HG02623 (cell line): ENCODE measurements at regions not wholly inside any gene's neighbourhood (a gene's known extent, or its start where the extent isn't known, plus 50 kb on each side); places are given as distances from the start of the nearest gene placed in this dataset.

Source experiments
- ATAC-seq: cut with Tn5 transposase; IDR thresholded peaks from one replicate; pipeline ENCODE4 v1.9.1; 2021; ENCODE audit warnings: moderate library complexity; ENCODE audit not compliant: unreplicated experiment

DNA sequence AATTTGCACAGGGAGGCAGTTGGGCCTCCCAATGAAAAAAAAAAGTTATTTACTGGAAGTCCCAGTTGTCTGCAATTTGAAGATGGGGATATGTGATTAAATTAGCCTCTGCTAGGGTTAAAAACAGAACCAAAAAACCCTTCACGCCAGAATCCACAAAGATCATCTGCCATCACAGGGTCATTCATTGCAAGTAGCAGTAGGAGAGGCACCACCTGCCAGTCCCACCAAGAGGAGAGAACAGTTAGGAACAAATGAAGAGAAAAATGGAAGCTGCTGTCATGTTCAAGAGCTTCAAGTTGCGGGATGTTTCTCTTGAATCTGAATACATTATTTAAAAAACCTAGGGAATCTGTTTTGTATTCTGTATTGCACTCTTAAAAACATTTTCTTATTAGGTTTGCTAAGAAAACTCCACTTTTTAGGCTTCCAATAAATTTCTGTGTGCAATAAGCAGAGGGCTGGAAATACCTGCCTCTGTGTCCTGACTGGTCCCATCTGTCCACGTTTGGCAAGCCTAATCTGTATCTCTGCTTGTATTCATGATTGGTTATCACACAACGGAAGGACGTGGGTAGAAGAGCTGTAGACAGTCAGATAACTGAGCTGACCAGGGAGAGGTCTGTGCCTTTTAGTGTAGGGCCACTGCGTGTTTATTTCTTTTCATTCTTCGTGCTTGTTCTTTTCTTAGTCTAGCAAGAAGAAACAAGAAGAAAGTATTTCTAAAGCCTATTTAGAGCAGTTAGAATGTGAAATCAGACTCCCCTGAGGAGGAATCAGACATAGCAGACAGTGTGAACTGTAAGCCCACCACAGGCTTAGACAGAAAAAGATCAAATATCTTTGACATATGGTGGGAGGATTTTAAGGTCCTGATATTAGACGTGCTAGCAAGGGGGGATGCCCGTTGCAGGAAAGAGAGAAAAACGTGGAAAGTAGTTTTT lies 630.6 kb upstream of the SEMA6A start:
- no peak for ATAC-seq

DNA sequence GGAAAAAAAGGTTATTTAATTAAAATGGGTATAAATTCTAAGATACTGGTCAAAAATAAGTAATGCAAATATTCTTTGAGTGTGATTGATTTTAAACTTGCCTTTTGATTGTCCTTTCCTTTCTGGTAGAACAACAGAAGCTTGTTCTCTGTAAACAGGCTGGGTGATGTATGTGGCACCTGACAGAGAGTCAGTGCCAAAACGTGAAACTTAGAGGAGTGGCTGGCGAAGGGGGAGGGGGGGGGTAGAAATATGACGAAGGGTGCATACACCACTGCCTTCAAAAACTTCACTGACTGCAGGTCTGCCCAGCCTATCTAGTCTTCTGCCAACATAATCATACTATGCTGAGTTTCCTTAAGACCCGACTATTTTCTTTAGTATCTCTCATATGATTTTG lies 629.8 kb upstream of the SEMA6A start:
- ATAC-seq = no peak

DNA sequence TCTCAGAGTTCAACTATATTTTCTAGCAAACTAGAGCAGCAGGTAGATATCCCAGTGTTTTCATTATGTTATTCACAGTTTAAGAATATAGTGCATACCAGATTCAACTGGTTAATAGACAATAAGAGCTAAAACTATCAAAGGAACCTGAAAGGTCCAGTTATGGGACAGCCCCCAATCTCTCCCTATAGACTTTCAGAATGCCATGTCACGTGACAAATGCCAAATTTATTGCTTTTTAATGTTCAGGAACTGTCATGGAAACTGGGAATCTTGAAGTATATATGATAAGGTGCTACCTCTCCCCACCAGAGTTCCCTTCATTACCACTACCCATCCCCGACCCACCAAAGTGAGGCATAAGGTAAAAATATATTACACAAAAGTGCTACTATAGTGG lies 629.0 kb upstream of the SEMA6A start:
- no peak for ATAC-seq

DNA sequence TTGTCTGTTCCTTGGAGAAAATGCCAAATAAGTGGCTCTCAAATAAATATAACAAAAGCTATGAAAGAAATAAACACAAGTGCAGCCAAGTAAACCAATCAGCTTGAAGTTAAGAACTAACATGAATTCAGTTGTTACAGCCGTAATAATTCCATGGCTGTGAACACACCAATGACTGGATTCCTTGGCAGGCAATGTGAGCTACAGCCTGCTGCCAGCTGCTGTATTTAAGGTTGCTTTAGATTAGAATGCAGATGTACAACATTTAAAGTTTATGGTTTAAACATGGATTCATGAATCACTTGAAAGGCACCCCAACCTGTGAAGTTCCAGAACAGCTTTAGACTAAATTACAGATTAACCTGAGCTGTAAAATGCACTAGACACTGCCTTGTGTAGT lies 626.4 kb upstream of the SEMA6A start:
- ATAC-seq = no peak

DNA sequence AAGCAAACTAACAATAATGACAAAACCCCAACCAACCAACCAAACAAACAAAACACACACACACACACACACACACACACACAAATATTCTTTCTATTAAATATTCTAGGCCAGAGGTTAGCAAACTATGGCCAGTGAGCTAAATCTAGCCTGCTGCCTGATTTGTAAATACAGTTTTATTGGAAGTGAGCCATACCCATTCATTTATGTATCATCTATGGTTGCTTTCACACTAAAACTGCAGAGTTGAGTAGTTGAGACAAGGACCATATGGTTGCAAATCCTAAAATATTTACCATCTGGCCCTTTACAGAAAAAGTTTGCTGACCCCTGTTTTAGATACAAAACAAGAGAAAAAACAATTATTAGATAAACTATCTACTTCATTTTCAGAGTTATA lies 620.5 kb upstream of the SEMA6A start:
- ATAC-seq = no peak

DNA sequence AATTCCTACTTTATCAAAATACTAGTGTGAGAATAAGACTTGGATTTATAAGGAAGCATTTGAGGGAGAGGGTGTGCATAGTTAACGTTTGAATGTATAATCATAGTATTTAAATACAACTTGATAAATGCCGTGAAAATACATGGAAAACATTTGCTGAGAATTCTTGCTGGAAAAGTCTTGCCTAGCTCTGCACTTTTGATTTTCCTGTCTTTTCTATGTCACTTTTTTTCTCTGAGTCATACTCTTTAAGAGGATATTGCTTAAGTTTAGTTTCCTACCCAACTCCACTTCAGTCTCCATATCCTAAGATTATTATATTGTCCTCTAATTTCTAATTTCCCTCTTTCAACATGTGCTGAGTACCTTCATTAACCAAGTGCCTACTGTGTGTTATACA lies 616.6 kb upstream of the SEMA6A start:
- ATAC-seq = no peak

DNA sequence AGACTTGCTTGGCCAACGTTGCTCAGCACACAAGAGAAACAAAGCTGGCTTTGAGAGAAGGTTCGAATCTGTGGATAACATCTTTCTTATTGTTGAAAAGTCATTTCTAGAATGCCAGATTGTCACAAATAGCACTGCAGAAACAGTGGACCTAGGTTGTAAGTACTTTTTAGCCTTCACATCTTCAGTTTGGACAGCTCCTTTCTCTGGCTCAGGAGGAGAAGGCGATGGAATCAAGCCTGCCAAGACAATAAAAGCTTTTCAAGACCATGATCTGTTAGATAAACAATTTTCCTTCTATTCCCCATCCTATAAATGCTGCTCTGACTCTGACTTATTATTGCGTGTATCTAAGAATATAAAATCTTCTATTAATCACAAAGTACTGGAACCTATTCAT lies 615.2 kb upstream of the SEMA6A start:
- ATAC-seq = no peak

DNA sequence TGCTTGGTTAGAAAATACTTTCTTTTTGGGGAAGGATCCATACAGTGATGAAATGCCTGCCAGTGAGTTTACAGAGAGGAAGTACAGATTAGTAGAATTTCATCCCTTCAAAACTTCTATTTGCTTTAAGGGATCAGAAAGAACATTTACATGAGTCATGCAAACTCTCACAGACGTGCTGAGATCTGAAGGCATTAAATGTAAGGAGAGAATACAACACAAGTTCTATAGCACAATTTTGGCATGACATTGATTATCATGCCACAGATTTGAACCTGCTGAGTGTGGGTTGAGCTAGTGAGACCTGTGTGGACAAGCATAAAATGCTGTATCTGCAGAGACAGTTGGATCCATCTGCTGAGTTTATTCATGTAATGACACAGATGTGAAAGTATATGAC lies 613.6 kb upstream of the SEMA6A start:
- no peak for ATAC-seq

DNA sequence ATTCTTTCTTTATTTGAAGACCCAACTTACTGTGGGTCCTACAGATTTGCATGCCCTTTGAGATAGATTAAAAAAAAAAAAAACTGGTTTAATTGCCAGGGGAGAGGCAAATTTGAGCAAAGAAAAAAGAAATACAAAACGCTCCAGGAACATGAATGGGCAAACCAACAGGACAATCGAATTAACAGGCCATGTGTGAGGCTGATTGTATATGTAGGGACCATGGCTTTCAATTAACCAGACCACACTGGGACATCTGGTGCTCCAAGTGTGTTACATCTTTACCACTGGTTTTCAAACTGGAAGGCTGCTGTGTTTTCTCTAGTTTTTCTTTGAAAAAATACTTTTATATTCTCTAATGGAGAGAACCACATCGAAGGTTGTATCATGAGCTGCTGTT lies 612.1 kb upstream of the SEMA6A start:
- ATAC-seq = no peak

DNA sequence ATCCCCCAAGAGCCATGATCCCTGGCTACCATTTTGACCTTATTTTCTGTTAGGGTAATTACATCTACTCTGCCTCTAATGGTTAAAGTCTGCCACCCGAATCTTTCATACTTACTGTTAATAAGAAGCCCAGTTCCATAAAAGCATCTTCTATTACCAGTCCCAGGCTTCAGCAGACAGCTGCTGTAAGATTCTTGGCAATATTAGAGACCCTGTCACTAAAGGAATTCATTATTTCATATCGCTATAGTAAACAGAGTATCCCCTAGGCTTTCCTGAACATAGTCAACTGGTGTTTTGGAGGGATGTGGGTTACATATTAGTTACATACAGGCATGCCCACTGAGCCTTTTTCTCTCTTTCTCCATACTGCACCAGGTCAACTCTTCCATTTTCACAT lies 608.7 kb upstream of the SEMA6A start:
- ATAC-seq = no peak

DNA sequence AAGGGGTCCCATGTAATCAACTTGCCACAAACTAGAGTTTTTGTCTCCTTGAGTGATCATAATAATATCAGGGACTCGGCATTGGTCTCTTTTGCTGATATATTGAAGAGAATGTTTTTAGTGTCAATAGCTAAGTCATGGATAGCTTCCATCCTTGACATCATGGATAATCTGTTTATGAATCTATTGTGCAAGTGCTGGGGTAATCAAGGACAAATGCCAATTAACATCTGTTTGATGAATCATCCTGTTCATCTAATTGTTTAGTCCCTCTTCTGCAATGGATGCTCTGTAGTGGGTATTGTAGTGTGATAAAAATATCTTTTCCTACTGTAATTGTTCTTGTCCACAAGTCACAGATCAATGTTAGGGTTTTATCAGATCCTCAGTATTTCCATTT lies 607.5 kb upstream of the SEMA6A start:
- no peak for ATAC-seq

DNA sequence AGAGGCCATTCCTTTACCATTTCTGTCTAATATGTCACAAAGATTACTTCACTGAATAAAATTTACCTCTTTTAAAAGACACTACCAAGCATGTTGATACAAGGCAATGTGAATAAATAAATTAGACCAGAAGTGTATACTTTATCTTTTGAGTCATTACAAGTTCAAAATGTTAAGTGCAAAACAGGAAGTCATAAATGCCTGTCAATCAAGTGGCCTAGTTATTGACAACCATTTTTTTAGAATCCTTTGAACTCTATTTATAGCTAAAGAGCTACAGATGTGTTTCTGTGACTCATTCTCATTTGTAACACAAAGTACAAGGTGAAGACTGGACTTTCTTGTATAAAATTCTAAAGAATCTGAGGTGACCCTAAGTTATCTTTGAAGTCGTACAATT lies 602.7 kb upstream of the SEMA6A start:
- ATAC-seq = no peak

DNA sequence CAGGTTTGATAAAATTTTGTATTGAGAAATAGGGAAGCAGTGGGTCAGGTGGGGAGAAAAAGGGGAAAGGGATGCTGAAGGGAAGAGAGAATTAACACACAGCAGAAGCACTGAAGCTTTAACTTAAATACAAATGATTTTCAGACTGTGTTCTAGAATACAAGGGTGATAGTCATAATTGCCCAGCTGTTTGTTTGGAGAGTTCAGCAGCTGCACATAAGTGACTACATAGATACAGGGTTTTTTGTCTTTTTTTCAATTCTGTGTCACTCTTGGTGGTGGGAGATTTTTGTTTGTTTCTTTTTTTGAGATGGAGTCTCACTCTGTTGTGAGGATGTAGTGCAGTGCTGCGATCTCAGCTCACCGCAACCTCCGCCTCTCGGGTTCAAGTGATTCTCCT lies 590.4 kb upstream of the SEMA6A start:
- ATAC-seq = no peak

DNA sequence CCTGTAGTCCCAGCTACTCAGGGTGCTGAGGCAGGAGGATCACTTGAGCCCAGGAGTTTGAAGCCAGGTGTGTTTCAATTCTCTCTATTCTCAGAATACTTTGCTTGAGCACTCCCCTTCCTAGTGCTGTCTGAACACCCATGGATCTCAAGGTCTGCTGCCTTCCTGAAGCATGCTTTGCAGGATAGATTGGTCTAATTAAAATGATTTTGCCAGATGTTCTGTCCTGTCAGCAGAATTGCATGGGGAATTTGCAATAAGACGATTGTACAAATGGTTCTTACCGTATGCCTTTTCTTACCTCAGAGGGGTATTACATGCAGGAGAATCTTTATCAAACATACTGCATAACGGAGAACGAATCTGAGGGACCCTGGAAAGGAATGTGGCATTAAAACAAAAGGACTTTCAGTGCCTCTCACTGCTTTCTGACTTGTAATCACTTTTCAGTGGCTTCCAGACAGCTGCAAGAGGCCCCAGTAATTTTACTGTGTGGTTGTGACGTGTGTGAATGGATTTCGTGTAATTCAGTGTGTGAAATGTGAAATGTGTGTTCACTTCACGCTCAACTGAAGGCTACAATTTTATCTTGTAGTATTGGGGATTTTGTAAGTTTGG lies 587.2 kb upstream of the SEMA6A start:
- no peak for ATAC-seq

DNA sequence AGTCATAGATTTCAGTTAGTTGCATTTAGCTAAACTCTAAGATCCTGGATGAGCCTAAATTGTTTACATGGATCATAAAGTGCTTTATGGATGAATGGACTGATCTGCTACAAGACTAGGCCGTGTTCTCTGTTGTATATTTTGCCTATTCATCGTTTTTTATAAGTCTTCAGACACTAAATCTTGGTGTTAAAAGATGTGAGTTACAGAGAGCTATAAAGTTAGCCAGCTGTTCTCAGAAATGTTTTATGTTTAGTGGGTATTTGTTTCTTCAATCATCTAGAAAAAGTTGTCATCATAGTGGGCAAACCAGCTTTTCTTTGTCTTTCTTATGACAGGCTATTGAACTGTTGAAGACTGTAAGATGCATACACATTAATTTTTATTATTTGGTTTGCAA lies 585.8 kb upstream of the SEMA6A start:
- no peak for ATAC-seq

DNA sequence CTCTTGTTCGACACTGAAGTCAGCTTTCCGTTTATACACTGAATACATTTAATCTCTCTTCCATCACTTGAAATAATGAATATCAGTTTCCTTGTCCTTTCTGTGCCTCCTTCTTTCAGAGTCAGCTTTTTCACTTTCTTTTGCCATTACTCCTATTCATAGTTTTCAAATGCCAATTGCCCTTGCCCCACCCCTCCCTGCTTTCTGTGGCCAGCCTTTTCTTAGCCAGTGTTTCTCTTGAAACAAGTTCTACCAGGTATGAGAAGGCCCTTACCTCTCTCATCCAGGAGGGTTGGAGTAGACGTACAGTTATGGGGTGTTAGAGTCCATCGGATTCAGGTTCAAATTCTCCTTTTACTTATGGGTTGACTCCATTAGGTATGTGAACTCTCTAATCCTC lies 574.7 kb upstream of the SEMA6A start:
- no peak for ATAC-seq

DNA sequence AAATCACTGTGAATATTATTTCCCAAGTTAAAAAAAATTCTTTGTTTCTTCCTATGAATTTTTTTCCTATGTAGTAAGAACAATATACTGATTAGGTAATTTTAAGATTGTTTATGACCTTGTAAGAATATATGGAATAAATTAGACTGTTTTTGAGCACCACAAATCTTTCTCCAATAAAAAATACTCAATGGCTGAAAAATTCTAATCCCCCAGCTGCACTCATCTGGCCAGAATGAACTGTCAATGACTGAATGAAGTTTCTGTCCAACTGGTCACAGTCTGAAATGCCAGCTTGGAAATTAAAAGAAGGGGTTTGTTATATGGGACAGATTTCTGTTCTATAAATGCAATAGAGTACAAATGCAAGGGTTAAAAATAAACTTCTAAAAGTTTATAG lies 569.5 kb upstream of the SEMA6A start:
- no peak for ATAC-seq

DNA sequence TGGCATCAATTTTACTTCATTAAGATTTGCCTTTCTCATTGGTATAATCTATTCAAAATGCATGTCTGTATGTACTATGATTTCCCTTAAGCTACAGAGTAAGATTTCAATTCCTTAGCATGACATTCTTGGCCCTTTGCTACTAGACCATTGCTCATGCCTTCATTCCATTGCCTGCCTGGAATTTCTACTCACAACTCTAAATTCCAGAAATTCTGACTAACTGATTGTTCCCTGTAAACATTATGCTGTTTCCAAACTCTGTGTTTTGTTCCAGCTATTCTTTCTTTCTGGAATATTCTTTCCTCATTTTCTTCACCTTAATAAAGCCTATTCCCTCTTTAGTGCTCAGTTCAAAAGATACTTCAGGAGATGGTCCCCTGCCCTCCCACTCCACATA lies 568.8 kb upstream of the SEMA6A start:
- no peak for ATAC-seq

DNA sequence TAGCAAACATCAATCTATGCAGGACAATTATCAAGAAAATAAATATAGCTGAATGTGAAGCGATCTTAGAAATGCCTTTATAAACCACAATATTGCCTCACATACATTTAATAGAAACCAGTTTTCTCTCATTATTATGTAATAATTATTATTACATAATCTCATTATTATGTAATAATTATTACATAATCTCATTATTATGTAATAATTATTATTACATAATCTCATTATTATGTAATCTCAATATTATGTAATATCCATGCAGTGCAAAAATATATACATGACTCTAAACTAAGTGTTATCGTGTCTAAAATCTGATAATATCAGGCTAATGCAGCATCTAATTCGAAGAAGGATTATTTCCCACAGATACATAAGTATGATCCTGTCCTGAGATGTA lies 563.9 kb upstream of the SEMA6A start:
- ATAC-seq = no peak

DNA sequence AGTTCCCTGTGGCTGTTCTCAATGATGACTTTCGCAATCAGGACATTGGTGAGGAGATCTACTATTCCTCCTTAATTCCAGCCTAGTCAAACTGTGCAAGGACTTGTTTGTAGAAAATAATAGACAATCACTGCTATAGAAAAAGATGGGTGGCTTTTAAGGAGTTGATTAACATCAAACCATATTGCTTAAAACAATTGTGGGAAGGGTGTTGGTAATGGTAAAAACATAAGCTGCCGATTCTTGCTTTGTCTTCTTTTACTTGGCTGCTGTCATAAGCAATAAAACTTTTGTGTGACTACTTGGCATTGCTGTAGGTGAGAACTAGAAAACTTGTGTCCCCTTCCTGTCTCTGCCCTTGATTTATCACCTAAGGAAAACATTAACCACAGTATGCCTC lies 561.2 kb upstream of the SEMA6A start:
- ATAC-seq = no peak

DNA sequence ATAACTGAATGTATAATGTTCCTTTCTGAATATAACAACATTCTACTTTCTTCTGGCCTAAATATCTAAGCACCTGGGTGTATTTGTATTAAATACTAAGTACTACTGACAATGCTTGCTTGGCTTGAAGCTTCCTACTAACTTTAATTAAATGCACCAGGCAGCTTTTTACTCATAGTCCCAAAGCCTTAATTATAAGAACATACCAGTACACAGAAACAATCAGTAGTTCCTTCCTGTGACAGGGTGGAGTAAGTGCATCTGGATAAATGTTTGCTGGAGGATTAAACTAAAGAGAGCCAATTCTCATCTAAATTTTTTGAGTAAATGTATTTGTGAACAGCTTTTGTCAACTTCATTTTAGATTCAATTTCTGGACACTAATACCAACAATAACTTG lies 558.6 kb upstream of the SEMA6A start:
- no peak for ATAC-seq

DNA sequence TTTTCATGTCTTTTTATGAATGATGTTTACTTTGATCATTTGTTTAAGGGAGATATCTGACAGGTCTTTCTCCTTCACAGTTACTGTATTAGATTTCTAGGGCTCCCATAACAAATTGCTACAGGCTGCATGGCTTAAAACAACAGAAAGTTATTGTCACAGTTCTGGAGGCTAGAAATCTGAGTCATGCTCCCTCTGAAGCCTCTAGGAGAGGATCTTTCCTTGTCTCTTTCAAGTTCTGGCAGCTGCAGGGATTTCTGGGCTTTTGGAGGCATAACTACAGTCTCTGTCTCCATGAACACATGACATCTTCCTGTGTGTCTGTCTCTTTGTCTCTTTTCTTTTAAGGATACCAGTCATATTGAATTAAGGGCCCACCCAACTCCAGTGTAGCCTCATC lies 557.3 kb upstream of the SEMA6A start:
- no peak for ATAC-seq
